Suprapubic skin (tissue), 4 donors: ENCODE measurements at regions not wholly inside any gene's neighbourhood (a gene's known extent, or its start where the extent isn't known, plus 50 kb on each side); places are given as distances from the start of the nearest gene placed in this dataset.

Experiments
- DNase-seq, 2 donors: peaks; one replicate each; pipeline ENCODE4 v3.0.0-alpha.2; 2019; ENCODE audit warnings: low spot score in 2 of 2
- H3K27ac ChIP-seq: fragments of 200-600 bp; sonication (generic); one replicate; pipeline ENCODE4 v1.5.1; 2019
- H3K27me3 ChIP-seq: fragments of 200-600 bp; sonication (generic); one replicate; pipeline ENCODE4 v1.5.1; 2019
- H3K36me3 ChIP-seq: fragments of 200-600 bp; sonication (generic); one replicate; pipeline ENCODE4 v1.5.1; 2019
- H3K4me1 ChIP-seq: fragments of 200-600 bp; sonication (generic); one replicate; pipeline ENCODE4 v1.5.1; 2019
- H3K4me3 ChIP-seq: fragments of 200-600 bp; sonication (generic); one replicate; pipeline ENCODE4 v1.5.1; 2019; ENCODE audit warnings: mild to moderate bottlenecking
- H3K9me3 ChIP-seq: fragments of 200-600 bp; sonication (generic); one replicate; pipeline ENCODE4 v1.5.1; 2019
- CTCF ChIP-seq, 2 donors: fragments of 200-600 bp in 1 of 2; fragments of 450-650 bp in 1 of 2; sonication (generic) in 1 of 2; IDR thresholded peaks; one replicate each; pipeline ENCODE4 v1.5.1; 2016 to 2019; ENCODE audit warnings: antibody characterized with exemption in 2 of 2, mild to moderate bottlenecking in 1 of 2, moderate library complexity in 1 of 2
- EP300 ChIP-seq: sonication (generic); formaldehyde crosslinking; IDR thresholded peaks from one replicate; pipeline ENCODE4 v1.6.1; 2017; ENCODE audit warnings: antibody characterized with exemption
- POLR2A ChIP-seq, 2 donors: fragments of 450-650 bp; IDR thresholded peaks; one replicate each; pipeline ENCODE4 v1.6.1; 2017; ENCODE audit warnings: antibody characterized with exemption in 2 of 2, mild to moderate bottlenecking in 2 of 2, moderate library complexity in 2 of 2
- POLR2AphosphoS5 ChIP-seq, 3 donors: sonication (generic); formaldehyde crosslinking; IDR thresholded peaks; one replicate each; pipeline ENCODE4 v1.6.1; 2017; ENCODE audit warnings: antibody characterized with exemption in 3 of 3
- WGBS: methylation state at CpG from one replicate; pipeline ENCODE4 v1.1.5; 2018; 5-methylcytosine and 5-hydroxymethylcytosine counted together

- Histone ChIP-seq H3K9me3 (no peaks in the 10 kb centered on the region), H3K27ac (peak overlapping the region; percentile 20), H3K27me3 (peaks cover 5% of the 10 kb centered on the region), H3K4me3 (no peak overlapping the region), H3K4me1 (peaks cover 19% of the 10 kb centered on the region), H3K36me3 (no peaks in the 10 kb centered on the region)
- DNase-seq = no peak
- no peak for TF ChIP-seq POLR2A (IDR thresholded peaks at IDR 0.05)
- no peak for TF ChIP-seq EP300
- TF ChIP-seq POLR2AphosphoS5 (IDR thresholded peaks at IDR 0.05) = peak in 1 of 3 donors; percentile 78
- no peak for TF ChIP-seq CTCF (IDR thresholded peaks at IDR 0.05)
- 53% methylated on average over 3 of the region's 3 CpGs for WGBS
Measured at GRCh38 chr11:11782532-11783110, 59.2 kb upstream of the USP47 start.

GRCh38 chr11:11780858-11781257, 60.9 kb upstream of the USP47 start:
- WGBS = 90% methylated on average over 7 of the region's 8 CpGs
- Histone ChIP-seq H3K4me3 (no peak overlapping the region), H3K4me1 (peaks cover 16% of the 10 kb centered on the region), H3K27ac (no peak overlapping the region), H3K36me3 (no peaks in the 10 kb centered on the region), H3K27me3 (peaks cover 8% of the 10 kb centered on the region), H3K9me3 (no peaks in the 10 kb centered on the region)
- DNase-seq = no peak
- no peak for TF ChIP-seq CTCF (IDR thresholded peaks at IDR 0.05)
- no peak for TF ChIP-seq EP300
- no peak for TF ChIP-seq POLR2A (IDR thresholded peaks at IDR 0.05)
- no peak for TF ChIP-seq POLR2AphosphoS5 (IDR thresholded peaks at IDR 0.05)

DNA sequence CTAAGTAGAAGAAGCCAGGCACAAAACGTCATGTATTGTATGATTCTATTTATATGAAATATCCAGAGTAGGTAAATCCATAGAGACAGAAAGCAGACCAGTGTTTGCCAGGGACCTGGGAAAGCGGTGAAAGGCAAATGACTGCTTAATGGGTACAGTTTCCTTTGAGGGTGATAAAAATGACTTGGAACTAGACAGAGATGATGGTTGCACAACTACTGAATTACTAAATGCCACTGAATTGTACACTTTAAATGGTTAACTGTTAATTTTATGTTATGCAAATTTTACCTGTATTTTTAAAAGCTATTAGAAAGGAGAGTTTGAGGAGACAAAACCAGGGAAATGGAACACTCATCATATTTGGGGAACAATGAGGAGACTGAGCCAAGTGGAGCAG, 61.8 kb upstream of the USP47 start:
- no peak overlapping the region for H3K4me3 ChIP-seq
- WGBS = 66% methylated on average over 2 of the region's 2 CpGs
- TF ChIP-seq POLR2A (IDR thresholded peaks at IDR 0.05) (no peak), POLR2AphosphoS5 (IDR thresholded peaks at IDR 0.05) (no peak), CTCF (IDR thresholded peaks at IDR 0.05) (no peak), EP300 (no peak)
- no peaks in the 10 kb centered on the region for H3K9me3 ChIP-seq
- H3K27ac ChIP-seq = no peak overlapping the region
- no peaks in the 10 kb centered on the region for H3K36me3 ChIP-seq
- peaks cover 16% of the 10 kb centered on the region for H3K4me1 ChIP-seq
- H3K27me3 ChIP-seq = peaks cover 8% of the 10 kb centered on the region
- DNase-seq = no peak

- no peak for DNase-seq
- peaks cover 8% of the 10 kb centered on the region for H3K27me3 ChIP-seq
- WGBS = 75% methylated on average over 3 of the region's 3 CpGs
Measured at GRCh38 chr11:11777897-11778296, 63.9 kb upstream of the USP47 start.

GRCh38 chr11:11776714-11777113, 65.1 kb upstream of the USP47 start:
- 83% methylated on average over 6 of the region's 6 CpGs for WGBS
- H3K27me3 ChIP-seq = peaks cover 8% of the 10 kb centered on the region
- H3K4me3 ChIP-seq = no peak overlapping the region
- H3K27ac ChIP-seq = no peak overlapping the region
- no peak for TF ChIP-seq POLR2A (IDR thresholded peaks at IDR 0.05)
- no peak for TF ChIP-seq POLR2AphosphoS5 (IDR thresholded peaks at IDR 0.05)
- TF ChIP-seq CTCF (IDR thresholded peaks at IDR 0.05) = no peak
- no peak for TF ChIP-seq EP300
- DNase-seq = no peak
- peaks cover 4% of the 10 kb centered on the region for H3K4me1 ChIP-seq
- no peaks in the 10 kb centered on the region for H3K9me3 ChIP-seq
- no peaks in the 10 kb centered on the region for H3K36me3 ChIP-seq

More at GRCh38 chr11:11777897-11778296, 63.9 kb upstream of the USP47 start:
- no peak for TF ChIP-seq EP300
- peaks cover 16% of the 10 kb centered on the region for H3K4me1 ChIP-seq
- no peaks in the 10 kb centered on the region for H3K36me3 ChIP-seq
- no peak overlapping the region for H3K4me3 ChIP-seq
- no peaks in the 10 kb centered on the region for H3K9me3 ChIP-seq
- no peak overlapping the region for H3K27ac ChIP-seq

DNA sequence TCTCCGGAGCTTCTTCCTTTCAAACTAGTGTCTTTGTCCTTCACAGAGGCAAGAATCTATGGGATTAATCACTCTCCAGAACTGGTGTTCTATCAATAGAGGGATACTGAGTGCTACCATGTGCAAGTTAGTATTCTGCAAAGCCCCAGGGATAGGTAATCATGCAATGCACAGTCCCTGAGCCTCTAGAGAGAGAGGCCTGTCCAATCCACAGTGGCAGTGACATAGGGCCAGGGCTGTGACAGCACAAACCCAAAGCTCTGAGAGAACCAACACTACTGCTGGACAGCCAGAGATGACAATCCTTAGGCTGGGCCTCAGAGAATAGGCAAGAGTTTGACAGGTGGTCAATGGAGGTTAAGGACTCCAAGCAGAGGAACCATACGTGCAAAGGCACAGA, 66.8 kb upstream of the USP47 start:
- H3K27me3 ChIP-seq = peaks cover 8% of the 10 kb centered on the region
- no peak for DNase-seq

More for the DNA sequence above, 66.8 kb upstream of the USP47 start:
- no peaks in the 10 kb centered on the region for H3K36me3 ChIP-seq
- no peak overlapping the region for H3K27ac ChIP-seq
- WGBS = 88% methylated on average over 2 of the region's 2 CpGs
- no peaks in the 10 kb centered on the region for H3K4me1 ChIP-seq
- TF ChIP-seq EP300 = no peak
- no peak for TF ChIP-seq POLR2AphosphoS5 (IDR thresholded peaks at IDR 0.05)
- TF ChIP-seq CTCF (IDR thresholded peaks at IDR 0.05) = no peak
- TF ChIP-seq POLR2A (IDR thresholded peaks at IDR 0.05) = no peak
- no peak overlapping the region for H3K4me3 ChIP-seq
- H3K9me3 ChIP-seq = no peaks in the 10 kb centered on the region
